ENCODE measurements at regions not wholly inside any gene's neighbourhood (a gene's known extent, or its start where the extent isn't known, plus 50 kb on each side); places are given as distances from the start of the nearest gene placed in this dataset.

DNA sequence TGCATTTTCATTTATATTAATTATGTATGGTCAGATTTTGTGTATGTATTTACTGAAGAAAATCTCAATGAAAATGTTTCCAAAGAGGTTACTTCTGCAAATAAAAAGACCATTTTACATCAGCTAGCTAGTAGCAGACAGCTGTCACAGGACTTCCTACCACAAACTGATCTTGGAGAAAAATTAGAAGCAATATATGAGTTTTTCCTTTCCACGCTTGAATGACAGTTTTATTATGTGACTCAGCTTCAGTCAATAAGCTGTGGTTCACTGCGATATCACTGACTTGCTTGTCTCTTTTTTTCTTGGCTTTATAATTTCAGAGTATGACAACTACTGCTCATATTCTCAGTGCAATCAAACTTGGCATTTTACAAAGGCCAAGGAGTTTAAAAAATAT, 787.4 kb upstream of the GALNTL6 start:
- Mint-ChIP-seq H3K4me3 (ENCODE audit: unreplicated experiment) (no peak overlapping the region), H3K27ac (ENCODE audit: unreplicated experiment) (no peak overlapping the region), H3K27me3 (ENCODE audit: low read depth) (no peaks in the 10 kb centered on the region), H3K36me3 (ENCODE audit: low read depth) (no peaks in the 10 kb centered on the region), H3K9me3 (ENCODE audit: low read depth) (no peaks in the 10 kb centered on the region), H3K4me1 (ENCODE audit: low read depth) (no peaks in the 10 kb centered on the region)
- TF ChIP-seq, protein P1, sequence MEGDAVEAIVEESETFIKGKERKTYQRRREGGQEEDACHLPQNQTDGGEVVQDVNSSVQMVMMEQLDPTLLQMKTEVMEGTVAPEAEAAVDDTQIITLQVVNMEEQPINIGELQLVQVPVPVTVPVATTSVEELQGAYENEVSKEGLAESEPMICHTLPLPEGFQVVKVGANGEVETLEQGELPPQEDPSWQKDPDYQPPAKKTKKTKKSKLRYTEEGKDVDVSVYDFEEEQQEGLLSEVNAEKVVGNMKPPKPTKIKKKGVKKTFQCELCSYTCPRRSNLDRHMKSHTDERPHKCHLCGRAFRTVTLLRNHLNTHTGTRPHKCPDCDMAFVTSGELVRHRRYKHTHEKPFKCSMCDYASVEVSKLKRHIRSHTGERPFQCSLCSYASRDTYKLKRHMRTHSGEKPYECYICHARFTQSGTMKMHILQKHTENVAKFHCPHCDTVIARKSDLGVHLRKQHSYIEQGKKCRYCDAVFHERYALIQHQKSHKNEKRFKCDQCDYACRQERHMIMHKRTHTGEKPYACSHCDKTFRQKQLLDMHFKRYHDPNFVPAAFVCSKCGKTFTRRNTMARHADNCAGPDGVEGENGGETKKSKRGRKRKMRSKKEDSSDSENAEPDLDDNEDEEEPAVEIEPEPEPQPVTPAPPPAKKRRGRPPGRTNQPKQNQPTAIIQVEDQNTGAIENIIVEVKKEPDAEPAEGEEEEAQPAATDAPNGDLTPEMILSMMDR (IDR thresholded peaks at IDR 0.05): no peak
- DNase-seq (ENCODE audit: low spot score): no peak

DNA sequence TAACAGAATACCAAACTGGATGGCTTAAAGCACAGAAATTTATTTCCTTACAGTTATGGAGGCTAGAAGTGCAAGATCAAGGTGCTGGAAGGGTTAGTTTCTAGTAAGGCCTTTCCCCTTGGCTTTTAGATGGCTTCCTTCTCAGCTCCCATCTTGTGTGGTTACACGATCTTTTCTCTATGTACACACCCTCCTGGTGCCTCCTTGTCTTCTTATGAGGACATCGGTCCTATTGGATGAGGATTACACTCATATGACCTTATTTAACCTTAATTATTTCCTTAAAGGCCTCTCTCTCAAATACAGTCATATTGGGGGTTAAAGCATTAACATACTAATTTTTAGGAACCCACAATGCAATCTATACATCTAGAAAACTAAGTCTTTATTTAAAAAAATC, 787.9 kb upstream of the GALNTL6 start:
- Mint-ChIP-seq H3K4me3 (ENCODE audit: unreplicated experiment) (no peak overlapping the region), H3K36me3 (ENCODE audit: low read depth) (no peaks in the 10 kb centered on the region), H3K27ac (ENCODE audit: unreplicated experiment) (no peak overlapping the region), H3K4me1 (ENCODE audit: low read depth) (no peaks in the 10 kb centered on the region), H3K9me3 (ENCODE audit: low read depth) (no peaks in the 10 kb centered on the region), H3K27me3 (ENCODE audit: low read depth) (no peaks in the 10 kb centered on the region)
- TF ChIP-seq, protein P1 (IDR thresholded peaks at IDR 0.05): no peak
- no peak for DNase-seq (ENCODE audit: low spot score)

DNA sequence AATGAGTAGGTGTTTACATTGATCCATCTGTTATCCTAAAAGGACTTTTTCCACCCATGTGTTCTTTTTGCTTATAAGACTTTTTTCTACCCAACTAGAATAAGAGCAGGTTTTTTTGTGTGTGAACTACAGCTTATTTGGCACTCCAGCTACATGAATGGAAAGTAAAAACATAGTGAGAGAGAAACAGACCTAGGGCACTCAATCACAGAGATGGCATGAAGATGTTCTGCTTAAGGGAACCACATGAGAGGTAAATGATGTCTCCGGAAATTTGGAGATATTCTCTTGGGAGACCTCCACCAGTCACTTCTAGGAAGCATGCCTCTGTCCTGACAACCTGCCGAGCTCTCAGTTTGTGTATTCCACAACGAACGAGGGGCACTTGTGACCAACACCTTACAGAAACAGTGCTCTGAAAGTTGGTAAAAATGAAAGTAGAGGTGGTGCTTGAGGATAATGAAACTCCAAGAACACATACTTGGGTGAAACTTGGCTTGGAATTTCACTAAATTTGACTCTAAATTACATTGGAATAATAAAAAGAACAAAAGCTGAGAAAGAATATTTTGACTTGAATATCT, 788.4 kb upstream of the GALNTL6 start:
- no peaks in the 10 kb centered on the region for H3K9me3 Mint-ChIP-seq (ENCODE audit: low read depth)

DNA sequence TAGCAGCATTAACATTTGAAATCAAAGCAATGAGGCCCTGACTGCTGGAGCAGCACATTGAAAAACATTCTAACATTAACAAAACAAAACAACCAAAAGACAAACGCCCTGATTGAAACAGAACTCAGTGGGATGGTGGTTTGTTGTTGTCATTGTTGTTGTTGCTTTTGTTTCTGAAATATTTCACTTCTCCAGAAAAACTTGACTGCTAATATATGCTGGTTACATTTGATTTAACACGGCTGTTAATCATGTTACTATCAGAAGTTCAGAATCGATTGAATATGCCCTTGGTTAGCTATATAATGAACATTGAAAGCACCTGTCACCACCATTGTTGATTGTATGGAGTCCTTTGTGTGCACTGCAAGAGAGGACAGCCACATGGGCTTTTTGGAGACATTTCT, 790.4 kb upstream of the GALNTL6 start:
- Mint-ChIP-seq H3K4me1 (ENCODE audit: low read depth) (no peaks in the 10 kb centered on the region), H3K36me3 (ENCODE audit: low read depth) (no peaks in the 10 kb centered on the region), H3K27ac (ENCODE audit: unreplicated experiment) (no peak overlapping the region), H3K4me3 (ENCODE audit: unreplicated experiment) (no peak overlapping the region), H3K9me3 (ENCODE audit: low read depth) (no peaks in the 10 kb centered on the region), H3K27me3 (ENCODE audit: low read depth) (no peaks in the 10 kb centered on the region)
- no peak for DNase-seq (ENCODE audit: low spot score)
- TF ChIP-seq, protein P1 (IDR thresholded peaks at IDR 0.05): no peak

More for the DNA sequence above, 788.4 kb upstream of the GALNTL6 start:
- H3K27ac Mint-ChIP-seq (ENCODE audit: unreplicated experiment): no peak overlapping the region
- TF ChIP-seq, protein P1 (IDR thresholded peaks at IDR 0.05): no peak
- no peak for DNase-seq (ENCODE audit: low spot score)
- no peaks in the 10 kb centered on the region for H3K27me3 Mint-ChIP-seq (ENCODE audit: low read depth)
- H3K4me1 Mint-ChIP-seq (ENCODE audit: low read depth): no peaks in the 10 kb centered on the region
- no peak overlapping the region for H3K4me3 Mint-ChIP-seq (ENCODE audit: unreplicated experiment)
- H3K36me3 Mint-ChIP-seq (ENCODE audit: low read depth): no peaks in the 10 kb centered on the region

DNA sequence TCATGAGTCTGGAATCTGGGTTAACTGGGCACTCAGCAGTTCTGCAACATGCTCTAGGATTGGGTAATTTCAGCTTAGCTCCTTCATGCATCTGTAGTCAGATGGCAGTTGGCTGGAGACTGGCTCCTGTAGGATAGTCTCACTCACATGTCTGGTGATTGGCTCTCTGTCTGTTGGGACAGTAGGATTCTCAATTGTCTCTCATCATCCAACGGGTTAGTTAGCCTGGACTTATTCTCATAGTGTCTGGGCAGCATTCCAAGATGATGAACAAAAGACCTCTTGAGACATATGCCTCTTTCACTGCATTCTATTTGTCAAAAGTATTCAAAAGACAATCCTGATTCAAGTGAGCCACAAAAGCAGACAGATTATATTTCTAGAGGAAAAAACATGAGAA, 795.6 kb upstream of the GALNTL6 start:
- no peaks in the 10 kb centered on the region for H3K36me3 Mint-ChIP-seq (ENCODE audit: low read depth)
- no peak for DNase-seq (ENCODE audit: low spot score)
- TF ChIP-seq, protein P1 (IDR thresholded peaks at IDR 0.05): no peak
- H3K27ac Mint-ChIP-seq (ENCODE audit: unreplicated experiment): no peak overlapping the region
- no peak overlapping the region for H3K4me3 Mint-ChIP-seq (ENCODE audit: unreplicated experiment)
- no peaks in the 10 kb centered on the region for H3K9me3 Mint-ChIP-seq (ENCODE audit: low read depth)
- peaks cover 6% of the 10 kb centered on the region for H3K4me1 Mint-ChIP-seq (ENCODE audit: low read depth)
- no peaks in the 10 kb centered on the region for H3K27me3 Mint-ChIP-seq (ENCODE audit: low read depth)

All from chondrocyte (in vitro differentiated cells).